K562 (cell line): ENCODE measurements at regions not wholly inside any gene's neighbourhood (a gene's known extent, or its start where the extent isn't known, plus 50 kb on each side); places are given as distances from the start of the nearest gene placed in this dataset.

Experiments used
- CBX3 ChIP-seq, 2 experiments: IDR thresholded peaks; 1 replicate in 1 of 2; 2 replicates in 1 of 2; pipeline ENCODE4 v1.6.1; 2012; ENCODE audit warnings: inconsistent platforms in 2 of 2, low read length in 2 of 2, borderline replicate concordance in 1 of 2, control low read depth in 1 of 2
- ESRRA ChIP-seq: fragments of 450-650 bp; IDR thresholded peaks from 2 replicates; pipeline ENCODE4 v1.6.1; 2014; ENCODE audit warnings: low read depth, mild to moderate bottlenecking, moderate library complexity, borderline replicate concordance
- FOXA3 ChIP-seq, 2 experiments: fragments of 450-650 bp in 1 of 2; sonication (generic) in 1 of 2; formaldehyde crosslinking; IDR thresholded peaks in 1 of 2; conservative IDR thresholded peaks in 1 of 2; 2 replicates each; pipeline versions ENCODE4 v1.4.0 to v1.8.0; 2020 to 2022; ENCODE audit warnings: mild to moderate bottlenecking in 2 of 2, missing genetic modification reagents in 1 of 2
- FOXJ2 ChIP-seq: fragments of 200-800 bp; sonication (Bioruptor generic); IDR thresholded peaks from 2 replicates; pipeline ENCODE4 v1.6.1; 2016; ENCODE audit warnings: missing genetic modification characterization, missing compliant biosample characterization
- LARP7 ChIP-seq: fragments of 450-650 bp; IDR thresholded peaks from 2 replicates; pipeline ENCODE4 v1.6.1; 2016
- PML ChIP-seq: IDR thresholded peaks from 2 replicates; pipeline ENCODE4 v1.6.1; 2012; ENCODE audit warnings: low read length, inconsistent platforms
- SMAD3 ChIP-seq: fragments of 450-650 bp; formaldehyde crosslinking; conservative IDR thresholded peaks from 2 replicates; pipeline ENCODE4 v1.4.0; 2020; ENCODE audit warnings: mild to moderate bottlenecking
- SMARCA5 ChIP-seq: fragments of 450-650 bp; IDR thresholded peaks from 2 replicates; pipeline ENCODE4 v1.6.1; 2016
- STAT5B ChIP-seq: fragments of 250-450 bp; sonication (Bioruptor Pico); IDR thresholded peaks from 2 replicates; pipeline ENCODE4 v1.8.0; 2021; ENCODE audit warnings: mild to moderate bottlenecking, inconsistent platforms
- TCF7L2 ChIP-seq: fragments of 150-350 bp; IDR thresholded peaks from 2 replicates; pipeline ENCODE4 v1.6.1; 2016; ENCODE audit warnings: low read depth, mild to moderate bottlenecking, low read length, moderate library complexity
- UBTF ChIP-seq, 2 experiments: IDR thresholded peaks; 2 replicates each; pipeline ENCODE4 v1.6.1; 2012; ENCODE audit warnings: improper control_type of control experiment in 2 of 2, low read depth in 2 of 2, low read length in 2 of 2, borderline replicate concordance in 1 of 2
- ZC3H11A ChIP-seq: IDR thresholded peaks from 2 replicates; pipeline ENCODE4 v1.6.1; 2012; ENCODE audit warnings: low read depth, low read length, improper control_type of control experiment
- ZNF384 ChIP-seq: IDR thresholded peaks from 2 replicates; pipeline ENCODE4 v1.6.1; 2012; ENCODE audit warnings: low read depth, low read length, improper control_type of control experiment
- ZNF561 ChIP-seq: fragments of 450-650 bp; formaldehyde crosslinking; conservative IDR thresholded peaks from 2 replicates; pipeline ENCODE4 v1.4.0; 2020; ENCODE audit warnings: mild to moderate bottlenecking, moderate library complexity
- ZNF830 ChIP-seq: fragments of 250-450 bp; sonication (Bioruptor Pico); IDR thresholded peaks from 2 replicates; pipeline ENCODE4 v1.5.0; 2021; ENCODE audit warnings: mild to moderate bottlenecking
- TF ChIP-seq, protein P1 (sequence below): fragments of 250-450 bp; sonication (Bioruptor Pico); IDR thresholded peaks from 2 replicates; pipeline ENCODE4 v1.5.0; 2020; ENCODE audit warnings: mild to moderate bottlenecking
- TF ChIP-seq, protein P2 (sequence below): fragments of 450-650 bp; formaldehyde crosslinking; IDR thresholded peaks from 2 replicates; pipeline ENCODE4 v1.4.0; 2020; ENCODE audit warnings: mild to moderate bottlenecking, moderate library complexity
- TF ChIP-seq, protein P3 (sequence below): sonication (generic); formaldehyde crosslinking; IDR thresholded peaks from 2 replicates; pipeline ENCODE4 v1.8.0; 2023; ENCODE audit warnings: mild to moderate bottlenecking, missing genetic modification reagents

GRCh38 chr12:33587784-33588712 lies 148.4 kb upstream of the SYT10 start (continued):
- TF ChIP-seq UBTF (IDR thresholded peaks at IDR 0.05; ENCODE audit: borderline replicate concordance in 1 of 2, low read depth in 2 of 2, low read length in 2 of 2): no peak
- no peak; the same call in 1 of the 2 replicates for TF ChIP-seq SMAD3 (CRISPR knock-in tag)
- peak; percentile 59; the same call in 1 of the 2 replicates for TF ChIP-seq ESRRA
- no peak for TF ChIP-seq STAT5B (CRISPR knock-in tag)
- TF ChIP-seq, protein P1, sequence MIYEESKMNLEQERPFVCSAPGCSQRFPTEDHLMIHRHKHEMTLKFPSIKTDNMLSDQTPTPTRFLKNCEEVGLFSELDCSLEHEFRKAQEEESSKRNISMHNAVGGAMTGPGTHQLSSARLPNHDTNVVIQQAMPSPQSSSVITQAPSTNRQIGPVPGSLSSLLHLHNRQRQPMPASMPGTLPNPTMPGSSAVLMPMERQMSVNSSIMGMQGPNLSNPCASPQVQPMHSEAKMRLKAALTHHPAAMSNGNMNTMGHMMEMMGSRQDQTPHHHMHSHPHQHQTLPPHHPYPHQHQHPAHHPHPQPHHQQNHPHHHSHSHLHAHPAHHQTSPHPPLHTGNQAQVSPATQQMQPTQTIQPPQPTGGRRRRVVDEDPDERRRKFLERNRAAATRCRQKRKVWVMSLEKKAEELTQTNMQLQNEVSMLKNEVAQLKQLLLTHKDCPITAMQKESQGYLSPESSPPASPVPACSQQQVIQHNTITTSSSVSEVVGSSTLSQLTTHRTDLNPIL: no peak
- TF ChIP-seq, protein P2, sequence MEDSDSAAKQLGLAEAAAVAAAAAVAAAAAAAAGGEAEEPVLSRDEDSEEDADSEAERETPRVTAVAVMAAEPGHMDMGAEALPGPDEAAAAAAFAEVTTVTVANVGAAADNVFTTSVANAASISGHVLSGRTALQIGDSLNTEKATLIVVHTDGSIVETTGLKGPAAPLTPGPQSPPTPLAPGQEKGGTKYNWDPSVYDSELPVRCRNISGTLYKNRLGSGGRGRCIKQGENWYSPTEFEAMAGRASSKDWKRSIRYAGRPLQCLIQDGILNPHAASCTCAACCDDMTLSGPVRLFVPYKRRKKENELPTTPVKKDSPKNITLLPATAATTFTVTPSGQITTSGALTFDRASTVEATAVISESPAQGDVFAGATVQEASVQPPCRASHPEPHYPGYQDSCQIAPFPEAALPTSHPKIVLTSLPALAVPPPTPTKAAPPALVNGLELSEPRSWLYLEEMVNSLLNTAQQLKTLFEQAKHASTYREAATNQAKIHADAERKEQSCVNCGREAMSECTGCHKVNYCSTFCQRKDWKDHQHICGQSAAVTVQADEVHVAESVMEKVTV: 0 out of 2 replicates have a peak, but pooled peaks have one; percentile 18
- no peak for TF ChIP-seq FOXJ2
- TF ChIP-seq ZNF384: peak; percentile 81
- TF ChIP-seq SMARCA5: no peak
- no peak for TF ChIP-seq ZNF830
- TF ChIP-seq LARP7: no peak
- peak; percentile 23 to 29; a peak in 2 of 4 replicates for TF ChIP-seq FOXA3 (CRISPR knock-in tag; conservative IDR thresholded peaks at IDR 0.05 in 1 of 2, IDR thresholded peaks at IDR 0.05 in 1 of 2)
- TF ChIP-seq, protein P3, sequence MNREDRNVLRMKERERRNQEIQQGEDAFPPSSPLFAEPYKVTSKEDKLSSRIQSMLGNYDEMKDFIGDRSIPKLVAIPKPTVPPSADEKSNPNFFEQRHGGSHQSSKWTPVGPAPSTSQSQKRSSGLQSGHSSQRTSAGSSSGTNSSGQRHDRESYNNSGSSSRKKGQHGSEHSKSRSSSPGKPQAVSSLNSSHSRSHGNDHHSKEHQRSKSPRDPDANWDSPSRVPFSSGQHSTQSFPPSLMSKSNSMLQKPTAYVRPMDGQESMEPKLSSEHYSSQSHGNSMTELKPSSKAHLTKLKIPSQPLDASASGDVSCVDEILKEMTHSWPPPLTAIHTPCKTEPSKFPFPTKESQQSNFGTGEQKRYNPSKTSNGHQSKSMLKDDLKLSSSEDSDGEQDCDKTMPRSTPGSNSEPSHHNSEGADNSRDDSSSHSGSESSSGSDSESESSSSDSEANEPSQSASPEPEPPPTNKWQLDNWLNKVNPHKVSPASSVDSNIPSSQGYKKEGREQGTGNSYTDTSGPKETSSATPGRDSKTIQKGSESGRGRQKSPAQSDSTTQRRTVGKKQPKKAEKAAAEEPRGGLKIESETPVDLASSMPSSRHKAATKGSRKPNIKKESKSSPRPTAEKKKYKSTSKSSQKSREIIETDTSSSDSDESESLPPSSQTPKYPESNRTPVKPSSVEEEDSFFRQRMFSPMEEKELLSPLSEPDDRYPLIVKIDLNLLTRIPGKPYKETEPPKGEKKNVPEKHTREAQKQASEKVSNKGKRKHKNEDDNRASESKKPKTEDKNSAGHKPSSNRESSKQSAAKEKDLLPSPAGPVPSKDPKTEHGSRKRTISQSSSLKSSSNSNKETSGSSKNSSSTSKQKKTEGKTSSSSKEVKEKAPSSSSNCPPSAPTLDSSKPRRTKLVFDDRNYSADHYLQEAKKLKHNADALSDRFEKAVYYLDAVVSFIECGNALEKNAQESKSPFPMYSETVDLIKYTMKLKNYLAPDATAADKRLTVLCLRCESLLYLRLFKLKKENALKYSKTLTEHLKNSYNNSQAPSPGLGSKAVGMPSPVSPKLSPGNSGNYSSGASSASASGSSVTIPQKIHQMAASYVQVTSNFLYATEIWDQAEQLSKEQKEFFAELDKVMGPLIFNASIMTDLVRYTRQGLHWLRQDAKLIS (CRISPR knock-in tag): no peak
- 0 out of 3 replicates have a peak, but pooled peaks of 1 of the 2 experiments have one; percentile 8 for TF ChIP-seq CBX3 (IDR thresholded peaks at IDR 0.05; ENCODE audit: borderline replicate concordance in 1 of 2, low read length in 2 of 2)
- TF ChIP-seq TCF7L2: no peak
- TF ChIP-seq PML: peak; percentile 90
- no peak for TF ChIP-seq ZC3H11A
- no peak for TF ChIP-seq ZNF561 (CRISPR knock-in tag)
